Embryonic facial prominence (tissue), 1 donor: ENCODE measurements at regions not wholly inside any gene's neighbourhood (a gene's known extent, or its start where the extent isn't known, plus 50 kb on each side); places are given as distances from the start of the nearest gene placed in this dataset.

Source experiments
- DNase-seq: peaks from one replicate; pipeline ENCODE4 v3.0.0-alpha.2; 2016; ENCODE audit errors: extremely low spot score

- DNase-seq: no peak
Measured at GRCh38 chr3:147851062-147851461, 441.9 kb downstream of the ZIC1 start.

GRCh38 chr3:147854542-147854941 is 445.4 kb downstream of the ZIC1 start:
- no peak for DNase-seq

GRCh38 chr3:147864754-147865354 is 455.7 kb downstream of the ZIC1 start:
- no peak for DNase-seq

- no peak for DNase-seq
Measured at GRCh38 chr3:147866561-147866960, 457.4 kb downstream of the ZIC1 start.

GRCh38 chr3:147872568-147872967 is 463.4 kb downstream of the ZIC1 start:
- no peak for DNase-seq

GRCh38 chr3:147875498-147875897 is 466.3 kb downstream of the ZIC1 start:
- DNase-seq: no peak

- DNase-seq: no peak
Measured at GRCh38 chr3:147881933-147882332, 472.8 kb downstream of the ZIC1 start.

- no peak for DNase-seq
Measured at GRCh38 chr3:147886879-147887278, 477.7 kb downstream of the ZIC1 start.

- no peak for DNase-seq
Measured at GRCh38 chr3:147887797-147888196, 478.6 kb downstream of the ZIC1 start.

GRCh38 chr3:147890114-147890513 is 480.9 kb downstream of the ZIC1 start:
- no peak for DNase-seq

- no peak for DNase-seq
Measured at GRCh38 chr3:147895509-147895908, 486.3 kb downstream of the ZIC1 start.

- DNase-seq: no peak
Measured at GRCh38 chr3:147900851-147901250, 491.7 kb downstream of the ZIC1 start.

GRCh38 chr3:147903026-147903425 is 493.9 kb downstream of the ZIC1 start:
- DNase-seq: no peak

- DNase-seq: no peak
Measured at GRCh38 chr3:147904421-147904820, 495.3 kb downstream of the ZIC1 start.

GRCh38 chr3:147906285-147906684 is 497.1 kb downstream of the ZIC1 start:
- no peak for DNase-seq

GRCh38 chr3:147914532-147914931 is 505.4 kb downstream of the ZIC1 start:
- no peak for DNase-seq

GRCh38 chr3:147915057-147915456 is 505.9 kb downstream of the ZIC1 start:
- no peak for DNase-seq

- no peak for DNase-seq
Measured at GRCh38 chr3:147919496-147919895, 510.3 kb downstream of the ZIC1 start.

GRCh38 chr3:147921051-147921450 is 511.9 kb downstream of the ZIC1 start:
- DNase-seq: no peak

GRCh38 chr3:147924755-147925154 is 515.6 kb downstream of the ZIC1 start:
- DNase-seq: no peak

GRCh38 chr3:147925272-147925671 is 516.1 kb downstream of the ZIC1 start:
- no peak for DNase-seq

- no peak for DNase-seq
Measured at GRCh38 chr3:147930232-147930807, 521.2 kb downstream of the ZIC1 start.

GRCh38 chr3:147934451-147935180 is 525.5 kb downstream of the ZIC1 start:
- DNase-seq: no peak
